ENCODE measurements at regions not wholly inside any gene's neighbourhood (a gene's known extent, or its start where the extent isn't known, plus 50 kb on each side); places are given as distances from the start of the nearest gene placed in this dataset.

DNA sequence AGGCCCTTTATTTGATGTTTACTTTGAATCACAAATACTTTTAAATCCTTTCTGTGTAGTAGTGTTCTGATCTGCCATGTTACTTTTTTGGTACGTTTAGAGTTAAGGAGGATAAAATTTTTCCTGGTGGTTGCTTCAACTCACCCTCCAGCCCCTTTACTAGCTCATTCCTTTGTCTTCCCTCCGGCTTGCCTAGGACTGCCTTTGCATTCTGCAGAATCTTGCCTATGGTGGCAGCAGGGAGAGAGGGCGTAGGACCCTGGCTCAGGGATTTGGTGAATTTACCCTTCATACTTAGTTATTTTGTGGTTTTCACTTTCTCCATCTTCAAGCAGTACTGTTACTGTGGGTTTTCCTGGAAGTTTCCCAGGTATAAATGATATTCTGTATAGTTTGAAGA, 833.5 kb downstream of the XPNPEP1 start:
- Histone ChIP-seq H3K9me3 (no peaks in the 10 kb centered on the region), H3K4me1 (no peaks in the 10 kb centered on the region), H3K4me3 (ENCODE audit: low read depth, low read length) (no peak overlapping the region), H3K27me3 (no peaks in the 10 kb centered on the region), H3K36me3 (no peaks in the 10 kb centered on the region)
- no peak for TF ChIP-seq CTCF (IDR thresholded peaks at IDR 0.05; ENCODE audit: low read depth, low read length)
- DNase-seq: no peak

DNA sequence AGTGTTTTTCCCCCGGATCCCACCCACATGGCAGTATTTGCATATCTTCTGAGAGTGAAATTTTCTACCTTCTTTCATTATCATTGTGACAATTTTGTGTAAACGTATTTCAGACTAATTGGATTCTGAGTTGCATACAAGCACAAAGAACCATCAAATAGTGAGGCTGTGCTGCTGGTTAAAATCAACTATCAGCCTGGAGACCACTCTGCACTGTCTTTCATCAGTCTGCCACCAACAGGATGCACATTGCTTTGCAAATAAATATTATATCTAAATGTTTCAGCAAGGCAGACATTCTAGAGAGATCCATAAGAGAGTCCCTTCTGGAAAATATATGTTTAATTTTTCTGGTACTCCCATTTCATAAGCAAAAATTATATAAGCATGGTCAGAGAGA, 851.8 kb downstream of the XPNPEP1 start:
- Histone ChIP-seq H3K4me3 (ENCODE audit: low read depth, low read length) (no peak overlapping the region), H3K27me3 (no peaks in the 10 kb centered on the region), H3K9me3 (no peaks in the 10 kb centered on the region), H3K36me3 (no peaks in the 10 kb centered on the region), H3K4me1 (no peaks in the 10 kb centered on the region)
- no peak for DNase-seq
- TF ChIP-seq CTCF (IDR thresholded peaks at IDR 0.05; ENCODE audit: low read depth, low read length): peak; percentile 6; the same call in 1 of the 2 replicates

DNA sequence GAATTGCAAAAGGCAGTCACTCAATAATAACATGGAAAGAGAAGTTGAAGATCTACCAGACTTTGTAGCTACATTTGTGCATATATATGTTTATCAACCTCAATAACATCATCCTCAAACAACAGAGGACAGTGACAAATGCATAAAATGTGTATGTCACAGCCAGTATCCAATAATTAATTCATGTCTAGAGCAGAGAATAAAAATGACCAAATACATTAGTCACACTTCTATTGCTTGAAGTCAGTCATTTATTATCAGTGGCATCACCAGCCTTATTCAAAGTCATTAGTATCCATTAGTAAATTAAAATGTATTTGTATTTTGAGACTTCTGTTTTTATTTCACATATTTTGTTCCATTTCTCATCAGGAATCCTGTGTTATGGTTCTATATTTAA, 852.8 kb downstream of the XPNPEP1 start:
- Histone ChIP-seq H3K27me3 (no peaks in the 10 kb centered on the region), H3K9me3 (no peaks in the 10 kb centered on the region), H3K36me3 (no peaks in the 10 kb centered on the region), H3K4me3 (ENCODE audit: low read depth, low read length) (no peak overlapping the region), H3K4me1 (no peaks in the 10 kb centered on the region)
- no peak for TF ChIP-seq CTCF (IDR thresholded peaks at IDR 0.05; ENCODE audit: low read depth, low read length)
- DNase-seq: no peak

DNA sequence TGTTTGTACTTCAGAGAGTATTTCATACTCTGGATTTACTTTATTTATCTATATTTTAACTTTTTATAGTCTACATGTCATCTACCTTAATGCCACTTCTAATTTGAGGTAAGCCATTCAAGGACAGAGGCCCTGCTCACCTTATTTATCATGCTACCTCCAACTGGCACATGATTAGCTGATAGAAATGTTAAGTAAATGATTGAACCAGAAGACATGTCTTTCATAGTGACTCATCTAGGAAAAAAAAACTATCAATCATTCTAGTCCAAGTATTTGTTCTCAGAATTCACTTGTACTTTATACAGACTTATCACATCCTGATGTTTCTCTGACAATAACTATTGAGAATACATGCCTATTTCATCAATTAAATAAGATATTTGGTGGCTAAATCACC, 856.3 kb downstream of the XPNPEP1 start:
- Histone ChIP-seq H3K27me3 (no peaks in the 10 kb centered on the region), H3K4me1 (no peaks in the 10 kb centered on the region), H3K9me3 (no peaks in the 10 kb centered on the region), H3K36me3 (no peaks in the 10 kb centered on the region), H3K4me3 (ENCODE audit: low read depth, low read length) (no peak overlapping the region)
- DNase-seq: no peak
- TF ChIP-seq CTCF (IDR thresholded peaks at IDR 0.05; ENCODE audit: low read depth, low read length): no peak

GRCh38 chr10:109065821-109066220, 857.5 kb downstream of the XPNPEP1 start:
- H3K4me3 ChIP-seq (ENCODE audit: low read depth, low read length): no peak overlapping the region
- no peak for DNase-seq
- no peaks in the 10 kb centered on the region for H3K4me1 ChIP-seq
- TF ChIP-seq CTCF (IDR thresholded peaks at IDR 0.05; ENCODE audit: low read depth, low read length): no peak
- no peaks in the 10 kb centered on the region for H3K9me3 ChIP-seq
- no peaks in the 10 kb centered on the region for H3K27me3 ChIP-seq
- no peaks in the 10 kb centered on the region for H3K36me3 ChIP-seq

DNA sequence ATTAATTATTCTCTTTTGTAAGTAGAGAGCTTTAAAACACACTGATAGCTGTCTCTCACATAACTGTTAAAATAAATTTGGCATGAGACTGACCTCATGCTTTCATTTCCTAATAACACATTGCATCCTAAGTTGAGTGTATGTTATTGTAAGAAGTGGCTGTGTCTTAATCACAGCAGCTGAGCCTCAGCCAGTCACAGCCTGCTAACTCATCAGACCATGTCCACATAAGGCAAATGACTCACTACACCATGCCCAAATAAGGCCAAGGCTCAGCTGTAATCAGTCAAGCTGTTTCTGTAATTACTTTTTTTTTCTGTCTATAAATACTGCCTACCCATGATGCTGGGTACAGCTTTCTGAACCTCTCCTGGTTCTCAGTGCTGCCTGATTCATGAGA, 860.9 kb downstream of the XPNPEP1 start:
- Histone ChIP-seq H3K9me3 (no peaks in the 10 kb centered on the region), H3K4me1 (no peaks in the 10 kb centered on the region), H3K27me3 (no peaks in the 10 kb centered on the region), H3K4me3 (ENCODE audit: low read depth, low read length) (no peak overlapping the region), H3K36me3 (no peaks in the 10 kb centered on the region)
- TF ChIP-seq CTCF (IDR thresholded peaks at IDR 0.05; ENCODE audit: low read depth, low read length): no peak
- peak; percentile 20 for DNase-seq
